HG02973 (cell line): ENCODE measurements at regions not wholly inside any gene's neighbourhood (a gene's known extent, or its start where the extent isn't known, plus 50 kb on each side); places are given as distances from the start of the nearest gene placed in this dataset.
"Not testable (repeated sequence)": the region's sequence is repeated elsewhere in the genome, so short reads cannot be mapped to it uniquely, and the experiment has no call there.

Source experiments
- ATAC-seq: cut with Tn5 transposase; IDR thresholded peaks from one replicate; pipeline ENCODE4 v1.9.1; 2021; ENCODE audit warnings: moderate library complexity; ENCODE audit not compliant: unreplicated experiment

- ATAC-seq: no peak
Observed at GRCh38 chr2:219831957-219832356, 204.5 kb downstream of the SLC4A3 start.

DNA sequence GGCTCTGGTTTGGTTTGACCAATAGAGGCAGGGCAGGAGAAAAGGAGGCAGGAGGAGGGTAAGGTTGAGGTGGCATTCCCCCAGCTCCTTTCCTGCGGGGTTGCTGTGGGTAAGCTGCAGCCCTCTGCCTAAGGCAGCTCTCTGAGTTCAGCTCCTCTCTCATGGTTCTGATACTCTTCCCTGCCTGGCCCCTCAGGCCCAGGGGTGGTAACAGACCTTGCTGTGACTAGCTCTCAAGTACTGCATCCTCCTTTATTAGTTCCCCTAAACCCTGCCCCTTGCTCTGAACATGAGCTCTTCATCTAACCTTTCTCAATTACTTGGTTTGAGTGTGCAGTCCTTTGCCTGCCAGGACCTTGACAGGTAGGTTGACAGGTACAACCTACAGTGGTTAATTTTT lies 205.5 kb downstream of the SLC4A3 start:
- ATAC-seq: no peak

- no peak for ATAC-seq
Observed at GRCh38 chr2:219835493-219835892, 208.1 kb downstream of the SLC4A3 start.

DNA sequence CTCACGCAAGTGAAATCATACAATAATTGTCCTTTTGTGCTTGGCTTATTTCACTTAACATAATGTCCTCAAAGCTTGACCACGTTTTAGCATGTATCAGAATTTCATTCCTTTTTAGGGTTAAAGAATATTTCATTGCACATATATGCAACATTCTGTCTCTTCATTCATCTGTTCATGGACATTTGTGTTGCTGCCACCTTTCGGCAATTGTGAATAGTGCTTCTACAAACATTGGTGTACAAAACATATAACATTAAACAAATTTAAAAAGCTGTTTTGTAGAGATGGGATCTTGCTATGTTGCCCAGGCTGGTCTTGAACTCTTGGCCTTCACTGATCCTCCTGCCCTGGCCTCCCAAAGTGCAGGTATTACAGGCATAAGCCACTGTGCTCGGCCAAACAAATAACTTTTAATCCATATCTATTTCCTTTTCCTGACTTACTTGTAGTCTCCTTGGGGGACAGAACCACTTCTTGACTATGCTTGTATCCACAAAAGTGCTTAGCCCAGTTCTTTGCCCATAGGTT lies 209.3 kb downstream of the SLC4A3 start:
- ATAC-seq: no peak

DNA sequence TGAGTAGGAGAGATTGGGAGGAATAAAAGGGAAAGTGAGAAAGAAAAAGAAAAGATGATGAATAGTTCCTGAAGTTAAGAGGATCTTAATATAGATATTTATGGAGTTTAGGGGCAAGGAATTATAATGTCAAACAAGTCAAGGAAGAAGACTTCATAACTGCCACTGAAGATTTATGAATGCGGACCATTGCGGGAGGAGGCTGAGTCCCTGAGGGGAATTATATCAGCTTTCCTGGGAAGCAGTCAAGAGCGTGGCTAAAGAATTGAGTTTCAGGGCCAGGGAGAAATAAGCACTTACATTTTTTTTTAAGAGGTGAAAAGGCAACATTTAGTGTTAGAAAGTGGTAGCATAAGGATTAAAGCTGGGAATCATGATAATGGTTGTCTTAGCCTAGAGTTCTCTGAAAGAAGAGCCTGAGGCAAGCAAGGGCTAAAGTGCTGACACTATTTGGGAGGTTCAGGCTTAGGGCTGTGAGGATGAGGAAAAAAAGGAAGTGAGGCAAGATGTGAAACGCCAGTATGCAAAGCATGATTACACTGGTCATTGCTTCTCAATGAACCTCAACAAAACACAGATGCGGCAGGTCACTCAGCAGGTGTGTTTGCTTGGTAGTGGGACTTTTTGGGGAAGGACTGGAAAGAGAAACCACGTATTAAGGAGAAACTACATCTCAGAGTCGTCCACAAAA lies 217.1 kb downstream of the SLC4A3 start:
- ATAC-seq: peak; percentile 93

DNA sequence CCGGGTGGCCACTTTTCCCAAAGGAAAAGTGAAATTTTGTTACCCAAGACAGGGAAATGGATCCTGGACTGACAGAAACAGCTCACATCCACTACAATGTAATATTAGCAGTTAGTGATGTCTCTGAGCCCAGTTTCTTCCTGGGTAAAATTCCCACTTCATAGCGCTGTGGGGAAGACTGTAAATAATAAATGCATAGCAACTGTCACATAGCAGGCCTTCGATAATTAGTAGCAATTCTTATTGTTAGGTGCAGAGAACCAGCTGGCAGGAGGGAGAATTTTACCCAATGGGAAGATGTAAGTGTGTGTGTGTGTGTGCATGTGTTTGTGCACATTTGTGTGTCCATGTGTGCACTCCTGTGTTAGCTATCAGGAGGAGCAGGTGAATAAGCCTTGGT lies 221.5 kb downstream of the SLC4A3 start:
- no peak for ATAC-seq

- no peak for ATAC-seq
Observed at GRCh38 chr2:219851169-219851568, 223.7 kb downstream of the SLC4A3 start.

GRCh38 chr2:219851801-219852481 lies 224.5 kb downstream of the SLC4A3 start:
- ATAC-seq: no peak

DNA sequence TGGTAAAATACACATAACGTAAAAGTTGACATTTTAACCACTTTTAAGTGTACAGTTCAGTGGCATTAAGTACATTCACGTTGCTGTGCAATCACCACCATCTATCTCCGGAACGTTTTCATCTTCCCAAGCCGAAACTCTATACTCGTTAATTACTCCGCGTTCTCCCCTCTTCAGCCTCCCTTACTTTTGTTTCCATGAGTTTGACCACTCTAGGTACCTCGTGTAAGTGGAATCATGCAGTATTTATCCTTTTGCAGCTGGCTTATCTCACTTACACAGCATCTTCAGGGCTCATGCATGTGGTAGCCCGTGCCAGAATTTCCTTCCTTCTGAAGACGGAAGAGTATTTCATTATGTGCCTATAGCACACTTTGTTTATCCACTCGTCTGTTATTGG lies 225.2 kb downstream of the SLC4A3 start:
- ATAC-seq: no peak

DNA sequence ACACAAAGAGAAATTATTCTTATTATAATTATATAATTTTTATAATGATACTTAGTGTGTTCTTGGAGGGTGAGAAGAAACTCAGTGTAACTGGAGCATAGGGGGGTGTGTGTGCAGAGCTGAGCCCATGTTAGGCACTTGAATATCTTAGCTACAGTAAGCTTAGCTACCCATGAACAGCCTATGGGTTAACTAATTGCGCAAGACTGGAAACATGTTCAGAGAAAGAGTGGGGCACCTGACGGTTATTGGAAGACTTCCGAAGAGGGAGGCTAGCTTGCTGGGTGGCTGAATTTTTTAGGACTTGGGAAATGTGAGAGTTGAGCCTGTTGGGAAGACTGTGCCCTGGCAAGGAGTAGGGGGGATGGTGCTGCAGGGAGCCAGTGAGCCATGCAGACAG lies 229.2 kb downstream of the SLC4A3 start:
- ATAC-seq: no peak

- ATAC-seq: no peak
Observed at GRCh38 chr2:219857751-219858150, 230.3 kb downstream of the SLC4A3 start.

GRCh38 chr2:219861307-219861706 lies 233.9 kb downstream of the SLC4A3 start:
- ATAC-seq: no peak

DNA sequence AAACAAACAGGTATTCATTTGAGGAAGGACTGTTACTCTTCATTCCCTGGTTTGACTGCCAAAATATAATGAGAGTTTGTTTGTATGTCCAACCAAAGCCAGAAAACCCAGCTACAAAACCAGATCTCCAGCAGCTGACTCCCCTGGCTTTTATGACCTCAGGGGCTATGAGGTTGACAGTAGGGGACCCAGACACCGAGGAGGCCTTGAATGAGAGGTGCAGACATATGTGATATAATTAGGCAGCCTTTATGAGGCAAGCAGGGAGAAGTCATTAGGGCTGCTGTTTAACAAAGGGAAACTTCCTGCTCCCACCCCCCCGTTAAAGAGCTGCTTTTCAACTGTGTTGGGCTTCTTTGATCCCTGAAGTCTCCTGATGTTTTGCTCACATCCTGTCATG lies 236.7 kb downstream of the SLC4A3 start:
- ATAC-seq: no peak

DNA sequence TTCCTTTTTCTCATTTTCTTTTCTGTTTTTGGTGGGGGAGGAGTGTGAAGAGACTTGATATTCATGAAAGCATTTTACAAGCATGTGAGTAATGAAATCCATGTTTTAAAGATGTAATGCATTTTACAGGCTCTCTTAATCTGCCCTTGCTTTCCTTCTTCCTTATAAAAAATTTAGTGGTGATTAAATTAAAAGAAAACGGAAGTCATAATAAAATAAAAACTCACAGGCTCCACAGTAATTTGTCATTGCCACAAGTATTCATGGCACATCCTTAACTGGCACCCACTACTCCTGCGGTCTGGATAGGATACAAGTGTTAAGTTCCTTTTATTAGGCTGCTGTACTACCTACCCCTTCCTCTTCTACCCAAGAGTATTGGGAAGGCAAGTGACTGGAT lies 241.2 kb downstream of the SLC4A3 start:
- ATAC-seq: no peak

DNA sequence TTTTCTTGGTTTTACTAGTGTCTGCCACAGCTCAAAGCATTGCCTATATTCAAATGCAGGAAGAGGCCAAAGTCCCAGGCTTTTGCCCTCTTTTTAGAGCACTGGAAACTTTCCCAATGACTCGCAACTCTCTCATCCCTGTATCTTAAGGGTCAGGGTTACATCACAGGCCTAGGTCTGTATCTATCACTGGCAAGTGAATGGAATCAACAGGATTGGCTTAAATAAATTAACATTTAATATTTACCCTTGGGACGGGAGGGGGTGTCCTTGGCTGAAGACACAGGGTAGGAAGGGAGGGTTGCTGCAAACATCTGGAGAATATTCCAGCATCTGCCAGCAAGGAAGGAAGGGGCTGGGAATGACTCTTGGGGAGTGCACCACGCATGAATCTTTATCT lies 242.6 kb downstream of the SLC4A3 start:
- ATAC-seq: no peak

- ATAC-seq: no peak
Observed at GRCh38 chr2:219871351-219871750, 243.9 kb downstream of the SLC4A3 start.

- ATAC-seq: no peak
Observed at GRCh38 chr2:219875036-219875435, 247.6 kb downstream of the SLC4A3 start.

- ATAC-seq: not testable (repeated sequence)
Observed at GRCh38 chr2:219875986-219876385, 248.6 kb downstream of the SLC4A3 start.

- no peak for ATAC-seq
Observed at GRCh38 chr2:219876931-219877330, 249.5 kb downstream of the SLC4A3 start.

DNA sequence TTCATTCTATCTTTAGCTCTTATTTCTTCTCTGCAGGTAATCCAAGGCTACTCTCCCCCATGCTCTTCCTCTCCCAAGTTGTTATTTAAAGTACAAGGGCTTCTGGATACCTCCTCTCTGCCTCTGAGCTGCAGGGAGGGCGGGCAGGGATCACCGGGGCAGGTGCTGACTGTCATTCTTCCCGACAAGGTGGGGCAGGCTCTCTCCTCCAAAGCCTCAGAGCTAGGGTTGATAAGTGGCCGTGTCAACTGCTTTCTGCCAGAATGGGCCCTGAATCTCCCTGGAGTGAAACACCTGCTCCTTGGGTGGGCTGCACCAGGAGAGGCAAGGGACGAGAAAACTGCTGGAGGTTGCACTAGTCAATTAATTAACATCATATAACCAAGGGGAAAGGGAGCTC lies 250.3 kb downstream of the SLC4A3 start:
- no peak for ATAC-seq

GRCh38 chr2:219878516-219878915 lies 251.1 kb downstream of the SLC4A3 start:
- ATAC-seq: no peak

DNA sequence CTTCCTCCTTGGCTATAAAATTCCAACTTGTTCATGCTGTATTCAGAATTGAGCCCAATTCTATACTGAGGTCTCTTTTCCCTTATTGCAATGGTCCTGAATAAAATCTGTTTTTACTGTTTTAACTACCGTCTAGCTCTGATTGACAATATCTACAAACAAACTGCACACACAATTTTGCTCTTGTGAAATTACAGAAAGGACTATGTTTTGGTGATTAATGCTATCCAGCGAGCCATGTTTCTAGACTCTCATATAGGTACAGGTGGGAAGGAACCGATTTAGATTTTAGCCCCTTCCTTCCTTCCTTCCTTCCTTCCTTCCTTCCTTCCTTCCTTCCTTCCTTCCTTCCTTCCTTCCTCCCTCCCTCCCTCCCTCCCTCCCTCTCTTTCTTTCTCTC lies 254.4 kb downstream of the SLC4A3 start:
- ATAC-seq: no peak

DNA sequence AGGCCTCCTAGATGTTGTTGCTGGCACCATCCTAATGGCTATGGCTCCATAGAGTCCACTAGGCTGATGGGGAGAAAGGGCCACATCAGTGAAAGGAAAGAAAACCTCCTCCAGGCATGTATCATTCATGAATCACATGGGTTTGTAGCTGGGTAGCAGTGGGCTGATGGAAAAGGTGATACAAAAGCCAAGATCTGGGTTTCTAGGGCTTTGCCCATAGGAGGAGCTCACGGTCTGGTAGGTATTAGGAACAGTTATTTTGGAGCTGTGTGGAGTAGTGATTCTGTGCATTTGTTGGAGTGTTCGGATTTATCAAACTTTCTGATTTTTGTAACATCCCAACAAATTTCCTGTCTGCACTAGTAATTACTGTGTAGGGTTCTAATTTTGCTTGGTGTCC lies 259.2 kb downstream of the SLC4A3 start:
- ATAC-seq: no peak
